HG03097 (cell line): ENCODE measurements at regions not wholly inside any gene's neighbourhood (a gene's known extent, or its start where the extent isn't known, plus 50 kb on each side); places are given as distances from the start of the nearest gene placed in this dataset.

Source experiments
- ATAC-seq: cut with Tn5 transposase; IDR thresholded peaks from one replicate; pipeline ENCODE4 v1.9.1; 2021; ENCODE audit not compliant: unreplicated experiment, low FRiP score

DNA sequence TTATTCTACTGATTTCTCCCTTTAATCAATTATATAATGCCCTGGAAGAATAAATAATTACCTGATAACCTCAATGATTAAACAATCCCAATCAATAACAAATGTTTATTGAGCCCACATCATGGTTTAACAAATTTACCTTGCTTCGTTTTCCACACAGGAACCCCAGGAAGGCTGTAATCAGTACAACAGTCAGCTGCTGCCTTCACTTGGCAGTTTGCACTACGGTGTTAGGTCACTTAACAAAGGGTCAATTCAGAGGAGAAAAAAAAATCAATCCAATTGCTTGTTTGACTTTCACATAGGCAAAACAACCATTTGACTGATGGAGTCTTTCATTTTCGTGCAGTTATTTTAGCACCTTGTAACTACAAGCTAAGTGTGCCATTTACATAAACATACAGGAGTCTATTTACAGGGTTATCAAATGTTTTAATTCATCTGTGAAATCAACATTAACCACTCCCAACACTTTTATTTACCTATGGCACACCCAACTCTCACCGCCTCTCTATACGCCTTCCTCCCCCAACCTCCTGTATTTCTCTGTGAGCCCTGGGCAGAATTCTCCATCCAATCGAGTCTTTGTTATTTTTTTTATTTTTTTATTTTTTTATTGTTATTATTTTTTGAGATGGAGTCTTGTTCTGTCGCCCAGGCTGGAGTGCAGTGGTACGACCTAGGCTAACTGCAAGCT, 140.4 kb upstream of the TAB2 start:
- ATAC-seq: no peak

DNA sequence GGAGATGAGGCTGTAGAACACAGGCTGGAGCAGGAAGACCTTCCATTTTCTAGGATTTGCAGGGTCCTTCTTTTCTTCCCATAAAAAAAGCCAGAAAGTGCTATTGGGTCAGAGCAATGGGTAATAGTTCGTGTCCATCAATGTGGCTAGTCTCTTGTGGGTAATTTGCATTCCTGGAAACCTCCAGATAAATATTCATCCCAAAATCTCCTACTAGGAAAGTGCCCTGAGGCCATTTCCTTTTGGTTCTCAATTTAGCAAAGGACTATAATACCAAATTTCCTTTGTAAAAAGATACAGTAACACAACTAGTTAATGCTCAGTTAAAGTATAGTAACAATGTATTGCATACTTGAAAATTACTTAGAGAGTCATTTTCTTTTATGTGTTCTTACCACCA, 138.1 kb upstream of the TAB2 start:
- no peak for ATAC-seq

DNA sequence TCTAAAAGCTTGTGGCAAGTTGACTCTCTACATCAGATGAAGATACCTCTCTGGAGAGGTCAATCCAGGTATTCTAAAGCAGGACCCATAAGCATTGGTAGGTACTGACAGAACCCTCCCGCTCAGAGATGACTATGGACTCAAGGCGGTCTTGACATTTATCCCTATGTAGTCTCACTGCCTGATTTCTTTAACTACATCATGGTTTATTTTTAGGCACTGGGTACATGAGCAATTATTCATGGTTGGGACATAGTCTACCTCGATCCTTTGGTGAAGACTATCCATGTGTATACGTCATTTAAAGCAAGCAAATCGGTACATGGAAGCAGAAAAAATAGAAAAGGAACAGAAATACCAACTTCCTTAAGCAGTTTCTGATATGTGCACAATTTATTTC, 136.2 kb upstream of the TAB2 start:
- no peak for ATAC-seq

DNA sequence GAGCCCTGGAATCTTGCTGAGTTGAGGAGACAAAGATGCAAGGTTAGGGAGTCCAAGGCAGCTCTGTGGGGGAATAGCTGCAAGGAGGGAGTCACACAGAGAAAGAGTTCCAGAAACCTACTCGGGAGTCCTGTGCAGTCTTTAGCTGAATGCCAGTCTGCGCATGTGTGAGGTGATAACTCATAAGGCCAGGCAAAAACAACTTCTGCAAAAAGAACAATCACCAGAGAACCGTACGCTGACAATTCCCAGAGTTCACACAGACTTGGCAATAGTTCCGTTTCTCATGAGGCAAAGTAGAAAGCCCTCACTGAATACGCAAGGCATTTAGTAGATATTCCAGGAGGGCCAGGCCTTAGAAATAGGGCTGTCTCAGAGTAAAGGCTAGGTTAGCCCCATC, 135.2 kb upstream of the TAB2 start:
- no peak for ATAC-seq

DNA sequence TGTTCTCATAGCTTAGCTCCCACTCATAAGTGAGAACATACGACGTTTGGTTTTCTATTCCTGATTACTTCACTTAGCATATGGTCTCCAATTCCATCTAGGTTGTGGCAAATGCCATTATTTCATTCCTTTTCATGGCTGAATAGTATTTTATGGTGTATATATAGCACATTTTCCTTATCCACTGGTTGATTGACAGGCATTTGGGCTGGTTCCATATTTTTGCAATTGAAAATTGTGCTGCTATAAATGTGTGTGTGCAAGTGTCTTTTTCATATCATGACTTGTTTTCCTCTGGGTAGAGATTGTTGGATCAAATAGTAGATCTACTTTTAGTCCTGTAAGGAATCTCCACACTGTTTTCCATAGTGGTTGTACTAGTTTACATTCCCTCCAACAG, 133.0 kb upstream of the TAB2 start:
- ATAC-seq: no peak

DNA sequence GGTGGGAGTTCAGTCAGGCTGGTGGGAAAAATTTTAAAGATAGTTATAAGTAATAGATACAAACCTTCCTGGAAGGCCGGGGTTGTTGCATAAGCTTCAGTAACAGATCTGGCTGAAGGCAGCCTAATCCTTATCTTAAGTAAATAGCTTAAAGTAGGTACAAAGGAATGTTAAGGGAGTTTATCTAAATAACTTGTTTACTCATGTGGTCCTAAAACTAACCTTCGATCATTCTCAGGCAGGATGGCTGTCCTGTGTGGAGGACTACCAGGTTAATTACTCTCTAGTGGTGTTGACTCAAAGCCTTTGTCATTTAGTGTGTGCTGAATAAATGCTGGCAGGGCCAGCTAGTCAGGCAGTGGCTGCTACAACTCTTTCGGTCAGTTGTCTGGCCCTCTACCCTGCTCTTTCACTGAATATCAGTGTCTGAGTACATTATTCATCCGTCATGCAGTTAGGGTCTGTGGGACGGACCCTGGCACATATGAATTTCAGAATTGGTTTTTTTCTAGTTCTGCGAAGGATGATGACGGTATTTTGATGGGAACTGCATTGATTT, 131.6 kb upstream of the TAB2 start:
- no peak for ATAC-seq

DNA sequence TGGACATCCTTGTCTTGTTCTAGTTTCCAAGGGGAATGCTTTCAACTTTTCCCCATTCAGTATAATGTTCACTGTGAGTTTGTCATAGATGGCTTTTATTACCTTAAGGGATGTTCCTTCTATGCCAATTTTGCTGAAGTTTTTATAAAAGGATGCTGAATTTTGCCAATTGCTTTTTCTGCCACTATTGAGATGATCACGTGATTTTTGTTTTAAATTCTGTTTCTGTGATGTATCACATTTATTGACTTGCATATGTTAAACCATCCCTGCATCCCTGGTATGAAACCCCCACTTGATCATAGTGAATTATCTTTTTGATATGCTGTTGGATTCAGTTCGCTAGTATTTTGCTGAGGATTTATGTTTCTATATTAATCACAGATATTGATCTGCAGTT, 130.6 kb upstream of the TAB2 start:
- ATAC-seq: no peak

DNA sequence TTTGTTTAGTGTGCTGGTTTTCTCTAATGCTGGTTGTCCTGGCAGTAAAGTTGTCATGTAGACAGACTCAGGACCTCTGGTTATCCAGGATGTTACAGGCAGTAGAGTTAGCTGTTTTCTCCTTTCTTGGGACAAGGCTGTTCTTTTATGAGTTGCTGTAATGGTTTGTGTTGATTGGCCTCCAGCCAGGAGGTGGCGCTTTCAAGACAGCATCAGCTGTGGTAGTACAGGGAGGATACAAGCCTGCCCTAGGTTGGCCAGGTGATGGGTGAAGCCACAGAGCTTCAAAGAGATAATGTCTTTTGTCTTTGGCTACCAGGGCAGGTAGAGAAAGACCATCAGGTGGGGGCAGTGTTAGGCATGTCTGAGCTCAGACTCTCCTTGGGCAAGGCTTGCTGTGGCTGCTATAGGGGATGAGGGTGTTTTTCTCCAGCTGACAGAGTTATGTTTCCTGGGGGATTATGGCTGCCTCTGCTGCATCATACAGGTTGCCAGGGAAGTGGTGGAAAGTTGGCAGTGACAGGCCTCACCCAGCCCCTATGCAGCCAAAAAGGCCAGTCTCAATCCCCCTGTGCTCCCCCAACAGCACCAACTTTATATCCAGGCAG, 127.2 kb upstream of the TAB2 start:
- no peak for ATAC-seq

DNA sequence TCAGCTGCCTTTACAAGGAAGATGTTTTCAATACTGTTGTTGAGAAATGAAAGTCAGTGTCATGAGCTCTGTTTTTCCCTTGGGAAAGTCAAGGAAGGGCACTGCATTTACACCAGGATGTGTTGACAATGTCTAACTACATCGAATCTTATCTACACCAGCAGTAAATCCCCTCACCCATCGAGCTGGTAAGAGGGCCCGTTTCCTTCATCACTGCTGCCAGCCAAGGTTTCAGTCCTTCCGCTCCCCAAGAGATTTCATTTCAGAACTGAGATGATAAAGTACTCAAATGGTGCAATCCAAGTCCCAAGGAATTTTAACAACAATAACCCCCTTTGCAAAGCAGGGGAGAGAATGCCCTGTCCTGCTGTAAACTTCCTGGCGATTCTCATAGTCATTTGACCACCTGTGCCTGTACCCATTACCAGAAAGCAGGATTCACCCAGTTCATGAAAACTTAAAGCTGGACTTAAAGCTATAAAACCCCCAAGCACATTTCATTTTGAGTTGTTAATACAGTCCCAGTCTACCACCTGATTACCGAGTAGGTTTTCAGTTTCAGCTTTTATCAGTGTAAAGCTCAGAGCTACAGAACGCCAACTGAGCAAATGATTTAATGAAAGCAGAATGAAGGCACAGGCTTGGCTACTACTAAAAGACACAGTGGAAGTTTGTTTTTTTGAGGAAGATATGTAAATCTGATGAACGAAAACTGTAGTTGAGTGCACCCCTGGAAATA, 122.5 kb upstream of the TAB2 start:
- no peak for ATAC-seq

DNA sequence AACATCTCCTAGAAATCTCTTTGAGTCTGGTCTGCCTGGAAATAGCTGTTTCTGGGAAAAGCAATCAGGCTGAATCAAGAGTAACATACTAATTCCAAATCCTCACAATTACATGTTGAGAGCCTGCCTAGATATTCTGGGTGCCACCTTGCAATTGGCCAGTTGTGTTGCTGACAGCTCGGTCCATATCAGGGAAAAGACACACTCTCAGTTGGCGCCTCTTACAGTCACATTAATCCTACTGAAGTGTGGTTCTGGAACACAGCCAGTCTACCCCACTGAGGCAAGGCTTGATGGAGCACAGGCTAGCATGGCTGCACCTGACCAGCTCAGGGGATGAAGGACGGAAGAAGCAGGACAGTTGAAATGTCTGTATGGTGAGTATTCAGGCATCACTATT, 121.4 kb upstream of the TAB2 start:
- no peak for ATAC-seq

DNA sequence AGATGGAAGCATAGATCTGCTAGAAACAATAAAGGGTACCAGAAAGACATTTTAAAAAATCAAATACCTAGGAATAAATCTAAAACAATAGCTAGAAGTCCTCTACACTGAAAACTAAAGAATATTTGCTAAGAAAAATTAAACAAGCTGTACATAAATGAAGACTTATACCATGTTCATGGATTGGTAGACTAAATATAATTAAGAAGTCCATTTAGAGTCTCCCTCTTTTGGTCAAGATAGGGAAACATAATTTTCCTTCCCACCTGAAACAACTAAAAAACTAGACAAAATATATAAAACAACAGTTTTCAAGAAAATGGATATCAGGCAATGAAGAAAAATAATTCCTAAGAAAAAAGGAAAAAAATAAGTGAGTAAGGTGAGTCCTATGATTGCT, 120.0 kb upstream of the TAB2 start:
- ATAC-seq: no peak

DNA sequence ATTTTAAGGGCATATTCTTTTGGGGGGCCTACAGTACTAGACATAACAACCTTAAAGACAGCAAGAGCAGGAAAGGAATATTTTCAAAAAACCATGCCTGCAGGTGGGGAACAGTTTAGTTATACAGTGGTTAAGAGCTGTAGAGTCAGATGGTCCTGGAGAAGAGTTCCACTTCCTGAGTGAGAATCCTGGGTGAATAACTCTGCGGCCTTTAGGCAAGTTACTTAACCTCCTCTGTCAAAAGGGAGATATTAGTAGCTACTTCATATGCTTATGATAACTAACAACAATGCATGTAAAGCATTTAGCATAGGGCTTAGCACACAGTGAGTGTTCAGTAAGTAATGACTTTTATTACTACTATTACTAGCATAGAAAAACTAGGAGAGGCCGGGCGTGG, 119.2 kb upstream of the TAB2 start:
- no peak for ATAC-seq

DNA sequence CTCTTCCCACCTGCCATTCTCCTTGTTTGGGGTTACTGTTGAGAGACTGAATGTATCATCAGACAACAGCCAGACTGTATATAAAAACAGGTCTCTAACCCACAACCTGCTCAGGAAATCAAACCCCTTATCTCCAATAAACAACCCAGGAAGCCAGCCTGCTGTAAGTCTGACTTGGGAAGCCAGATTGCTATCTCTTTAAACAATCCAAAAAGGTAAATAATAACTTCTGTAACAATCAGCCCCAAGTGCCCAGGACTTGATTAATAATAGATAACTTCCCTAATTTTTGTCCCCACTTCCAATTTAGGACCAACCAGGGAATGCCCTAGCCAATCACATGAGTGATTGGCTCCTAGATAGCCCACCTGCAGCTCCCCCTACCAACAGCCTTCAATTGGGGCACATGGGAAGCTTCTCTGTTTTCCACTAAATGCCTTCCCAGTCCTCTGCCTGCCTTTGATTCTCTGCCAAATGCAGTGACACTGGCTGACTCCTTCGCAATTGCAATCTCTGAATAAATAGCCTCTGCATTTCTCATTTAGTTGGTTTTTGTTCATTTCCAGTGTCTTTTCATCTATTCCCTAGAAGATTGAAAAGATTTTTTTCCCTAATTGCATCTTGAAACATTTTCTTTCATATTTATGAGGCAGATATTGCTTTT, 117.1 kb upstream of the TAB2 start:
- no peak for ATAC-seq

DNA sequence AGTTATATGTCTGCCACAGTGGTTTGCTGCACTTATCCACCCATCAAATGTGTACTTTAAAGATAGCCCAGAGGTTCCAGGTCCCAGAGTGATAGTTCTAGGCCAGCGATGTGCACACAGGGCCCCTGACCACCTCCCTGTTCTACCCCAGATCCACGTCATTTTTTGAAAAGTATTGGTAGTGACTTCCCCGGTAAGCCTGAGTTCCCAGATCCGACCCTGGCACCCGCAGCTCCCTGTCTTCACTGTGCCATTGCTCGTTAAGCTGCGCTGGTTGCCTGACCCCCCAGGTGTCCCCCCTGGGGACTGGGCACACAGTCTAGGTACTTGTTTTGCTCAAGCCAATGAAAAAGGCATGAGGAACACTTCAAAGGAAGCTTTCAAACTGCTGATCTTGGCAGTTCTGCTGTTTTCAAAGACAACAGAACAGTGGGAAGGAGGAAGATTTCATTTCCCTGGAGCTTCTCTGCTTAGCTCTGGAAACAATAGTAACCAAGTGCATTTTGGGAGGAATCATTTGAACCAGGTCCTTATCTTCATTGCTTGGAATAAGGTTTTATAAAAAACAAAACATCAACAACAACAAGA, 116.3 kb upstream of the TAB2 start:
- no peak for ATAC-seq

DNA sequence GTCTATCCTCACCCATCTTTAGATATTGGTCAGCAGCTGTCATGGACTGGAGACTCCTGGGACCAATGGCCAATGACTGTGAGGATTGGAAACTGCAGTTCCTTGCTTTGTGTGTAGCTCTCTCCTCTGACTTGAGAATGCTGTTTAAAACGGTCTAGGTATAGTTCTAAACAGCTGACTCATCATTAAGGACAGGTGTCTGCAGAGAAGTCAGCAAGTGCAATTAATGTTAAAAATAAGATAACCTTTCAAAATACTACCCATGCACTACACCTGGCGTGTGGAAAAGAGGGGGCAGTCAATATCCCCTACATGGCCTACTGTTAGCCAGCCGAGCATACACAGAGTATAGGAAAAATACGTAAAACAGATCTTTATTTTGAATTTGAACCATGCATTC, 115.4 kb upstream of the TAB2 start:
- no peak for ATAC-seq

DNA sequence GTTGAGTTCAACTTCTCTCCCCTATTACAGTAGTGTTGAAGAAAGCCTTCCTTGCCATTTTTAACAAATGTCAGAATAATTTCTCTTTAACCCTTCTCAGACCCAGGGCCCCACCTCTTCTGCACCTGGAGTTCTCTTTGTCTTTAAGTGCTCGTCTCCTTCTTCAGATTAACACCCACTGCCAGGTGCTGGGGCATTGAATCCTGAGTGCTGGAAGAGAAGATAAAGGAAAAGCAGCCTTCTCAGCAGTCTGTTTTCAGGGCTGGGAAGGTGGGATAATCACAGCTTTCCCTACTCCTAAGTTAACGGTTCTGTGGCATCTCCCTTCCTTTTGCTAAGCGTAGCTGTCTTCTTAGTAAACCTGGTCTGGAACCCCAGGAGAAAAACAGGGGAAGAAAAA, 114.6 kb upstream of the TAB2 start:
- no peak for ATAC-seq

DNA sequence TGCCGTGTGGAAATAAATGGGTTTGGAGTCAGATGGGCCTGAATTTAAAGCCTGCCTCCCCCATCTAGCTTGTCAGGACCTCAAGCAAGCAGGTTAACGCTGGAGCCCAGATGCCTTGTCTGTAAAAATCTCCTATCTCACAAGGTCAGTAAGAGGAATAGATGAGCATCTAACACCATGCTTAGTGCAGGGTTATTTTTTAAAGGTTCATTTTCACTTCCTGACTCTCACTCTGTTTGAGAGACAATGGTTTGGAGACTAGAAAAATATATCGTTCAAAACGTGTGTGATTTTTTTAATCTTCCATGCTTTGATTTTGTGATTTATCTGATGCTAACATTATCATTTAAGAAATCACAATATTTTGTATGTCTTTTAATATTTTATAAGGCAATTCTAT, 114.0 kb upstream of the TAB2 start:
- no peak for ATAC-seq

DNA sequence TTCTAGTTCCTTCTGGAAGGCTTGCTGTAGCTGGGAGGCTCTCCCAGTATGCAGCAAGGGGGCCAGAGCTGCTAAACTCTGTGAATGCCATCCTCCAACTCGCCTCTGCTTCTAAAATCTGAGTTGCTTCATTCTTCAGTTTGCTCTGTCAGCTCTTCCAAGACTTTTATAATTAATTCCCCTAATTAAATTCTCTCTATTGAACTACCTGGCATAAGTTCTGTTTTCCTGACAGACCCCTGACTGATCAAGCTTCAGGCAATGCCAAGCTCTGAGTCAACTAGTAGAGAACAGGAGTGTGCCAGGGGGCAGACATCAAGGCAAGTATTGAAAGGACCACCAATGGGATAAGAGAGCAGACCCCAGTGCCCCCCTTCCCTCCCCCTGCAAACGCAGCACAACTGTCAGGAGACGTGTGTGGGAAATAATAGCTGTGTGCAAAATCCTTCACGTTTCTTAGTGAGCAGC, 109.3 kb upstream of the TAB2 start:
- no peak for ATAC-seq

DNA sequence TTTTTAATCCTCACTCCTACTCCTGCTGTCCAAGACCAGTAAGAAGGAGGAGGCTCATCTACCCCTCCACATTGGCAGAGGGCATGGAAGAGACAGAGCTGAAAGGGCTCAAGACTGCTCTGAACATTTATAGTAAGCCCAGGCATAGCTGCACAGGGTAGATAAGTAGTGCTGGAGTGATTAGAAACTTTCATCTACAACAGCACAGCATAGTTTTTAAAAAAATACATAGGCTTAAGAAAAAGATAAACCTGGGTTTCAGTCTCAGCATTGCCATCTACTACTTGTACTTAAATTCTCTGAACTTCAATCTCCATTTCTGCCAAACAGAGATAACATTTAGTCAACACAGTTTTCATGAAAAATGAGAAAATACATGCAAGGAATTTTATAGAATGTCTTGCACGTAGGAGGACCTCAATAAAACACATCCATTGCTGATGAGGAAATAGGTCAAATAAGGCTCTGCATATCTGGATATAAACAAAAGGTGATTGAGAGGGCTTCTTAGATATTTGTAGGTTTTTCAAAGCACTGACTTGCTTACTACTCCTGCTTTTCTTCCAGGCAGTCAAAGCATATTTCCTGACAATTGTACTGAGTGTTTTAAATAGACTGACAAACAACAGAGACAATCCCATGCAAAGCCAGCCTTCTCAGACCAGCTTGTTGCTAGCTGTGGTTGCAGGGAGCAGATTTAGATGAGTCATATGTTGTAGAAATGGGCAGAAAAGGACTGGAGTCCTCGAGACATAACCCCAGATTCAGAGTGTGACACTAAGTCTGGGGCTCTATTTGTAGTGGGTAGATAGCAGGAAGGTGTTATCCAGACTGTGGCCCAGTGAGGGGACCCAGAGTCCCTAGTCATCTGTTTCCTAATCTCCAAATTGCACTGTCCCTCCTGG, 107.4 kb upstream of the TAB2 start:
- ATAC-seq: no peak

DNA sequence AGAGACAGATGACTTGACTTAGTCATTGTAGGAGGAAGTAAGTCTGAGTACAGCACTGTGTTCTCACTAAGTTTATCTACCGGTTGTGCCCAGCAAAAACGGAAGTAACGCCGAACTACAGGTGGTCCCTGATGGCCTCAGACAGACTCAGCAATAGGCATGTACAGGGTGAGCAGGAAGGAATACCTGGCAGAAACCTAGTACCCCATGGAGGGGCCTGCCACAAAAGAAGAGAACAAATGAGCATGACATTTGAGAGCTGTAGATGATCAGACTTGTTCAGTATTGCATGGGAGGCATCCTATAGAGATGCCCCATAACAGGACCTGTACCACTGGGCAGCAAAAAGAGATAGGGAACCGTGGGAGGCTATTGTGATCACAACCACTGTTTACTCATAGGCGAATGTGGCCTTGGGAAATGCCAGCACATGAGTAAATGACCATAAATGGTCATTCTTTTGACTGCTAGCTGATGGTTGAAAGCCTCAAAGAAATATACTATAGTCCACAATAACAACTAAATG, 106.4 kb upstream of the TAB2 start:
- no peak for ATAC-seq
